Stimulated activated naive CD4-positive, alpha-beta T cell treated with Interleukin-2 at 50 U/mL for 16 hours (primary cell): ENCODE measurements at regions not wholly inside any gene's neighbourhood (a gene's known extent, or its start where the extent isn't known, plus 50 kb on each side); places are given as distances from the start of the nearest gene placed in this dataset.
"Not testable (repeated sequence)": the region's sequence is repeated elsewhere in the genome, so short reads cannot be mapped to it uniquely, and the experiment has no call there.

Experiments used
- DNase-seq: peaks from one replicate; lab custom pipeline; 2025; lab: John Stamatoyannopoulos, UW

GRCh38 chr3:144754076-144754783 lies 782.6 kb downstream of the DIPK2A start:
- DNase-seq: no peak

GRCh38 chr3:144756704-144757440 lies 785.2 kb downstream of the DIPK2A start:
- no peak for DNase-seq

GRCh38 chr3:144760831-144761230 lies 789.2 kb downstream of the DIPK2A start:
- no peak for DNase-seq

GRCh38 chr3:144762091-144762490 lies 790.5 kb downstream of the DIPK2A start:
- no peak for DNase-seq

- no peak for DNase-seq
These were observed 792.3 kb downstream of the DIPK2A start for GRCh38 chr3:144763878-144764454.

GRCh38 chr3:144770281-144770680 lies 798.7 kb downstream of the DIPK2A start:
- no peak for DNase-seq

GRCh38 chr3:144770915-144771351 lies 799.3 kb downstream of the DIPK2A start:
- DNase-seq: no peak

- DNase-seq: no peak
These were observed 799.8 kb downstream of the DIPK2A start for GRCh38 chr3:144771381-144771870.

- DNase-seq: no peak
These were observed 800.7 kb downstream of the DIPK2A start for GRCh38 chr3:144772372-144772771.

- no peak for DNase-seq
These were observed 801.7 kb downstream of the DIPK2A start for GRCh38 chr3:144773350-144773749.

- no peak for DNase-seq
These were observed 803.3 kb downstream of the DIPK2A start for GRCh38 chr3:144774897-144775296.

GRCh38 chr3:144775551-144775950 lies 803.9 kb downstream of the DIPK2A start:
- DNase-seq: no peak

GRCh38 chr3:144777906-144778305 lies 806.3 kb downstream of the DIPK2A start:
- no peak for DNase-seq

GRCh38 chr3:144791034-144791433 lies 819.4 kb downstream of the DIPK2A start:
- no peak for DNase-seq

- DNase-seq: no peak
These were observed 830.3 kb downstream of the DIPK2A start for GRCh38 chr3:144801890-144802289.

- DNase-seq: no peak
These were observed 837.8 kb downstream of the DIPK2A start for GRCh38 chr3:144809380-144809779.

- DNase-seq: no peak
These were observed 838.5 kb downstream of the DIPK2A start for GRCh38 chr3:144810160-144810559.

GRCh38 chr3:144815655-144816054 lies 844.0 kb downstream of the DIPK2A start:
- no peak for DNase-seq

GRCh38 chr3:144816323-144816722 lies 844.7 kb downstream of the DIPK2A start:
- DNase-seq: no peak

- no peak for DNase-seq
These were observed 847.4 kb downstream of the DIPK2A start for GRCh38 chr3:144818973-144819372.

GRCh38 chr3:144820232-144820631 lies 848.6 kb downstream of the DIPK2A start:
- not testable (repeated sequence) for DNase-seq

- no peak for DNase-seq
These were observed 849.1 kb downstream of the DIPK2A start for GRCh38 chr3:144820726-144821125.

GRCh38 chr3:144821583-144821982 lies 850.0 kb downstream of the DIPK2A start:
- DNase-seq: no peak
